ENCODE measurements at regions not wholly inside any gene's neighbourhood (a gene's known extent, or its start where the extent isn't known, plus 50 kb on each side); places are given as distances from the start of the nearest gene placed in this dataset.

DNA sequence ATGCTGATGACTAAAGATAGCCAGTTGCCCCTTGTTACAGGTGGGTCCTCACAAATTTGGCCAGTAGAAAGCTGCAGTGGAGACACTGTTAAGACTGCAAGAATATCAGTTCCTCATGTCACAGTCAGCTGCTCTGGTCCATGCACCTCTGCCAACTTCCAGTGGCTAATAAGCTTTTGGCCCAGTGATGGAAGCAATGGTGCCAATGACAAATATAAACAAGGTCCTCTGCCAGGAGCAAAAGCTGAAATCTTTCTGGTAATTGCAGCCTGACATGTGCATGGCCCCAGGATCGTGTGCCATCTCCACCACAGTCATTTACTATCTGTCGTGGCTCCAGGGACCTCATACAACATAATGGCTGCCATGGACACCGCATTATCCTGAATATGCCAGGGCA lies 85.4 kb upstream of the TMEM260 start:
- H3K9me2 ChIP-seq (replicated peaks; ENCODE audit: insufficient read depth, low read length): no peaks in the 10 kb centered on the region
- H3K9ac ChIP-seq (ENCODE audit: low read length): no peak overlapping the region
- H2AFZ ChIP-seq (ENCODE audit: low read depth, low read length, severe bottlenecking): no peak overlapping the region
- TF ChIP-seq, protein P1, sequence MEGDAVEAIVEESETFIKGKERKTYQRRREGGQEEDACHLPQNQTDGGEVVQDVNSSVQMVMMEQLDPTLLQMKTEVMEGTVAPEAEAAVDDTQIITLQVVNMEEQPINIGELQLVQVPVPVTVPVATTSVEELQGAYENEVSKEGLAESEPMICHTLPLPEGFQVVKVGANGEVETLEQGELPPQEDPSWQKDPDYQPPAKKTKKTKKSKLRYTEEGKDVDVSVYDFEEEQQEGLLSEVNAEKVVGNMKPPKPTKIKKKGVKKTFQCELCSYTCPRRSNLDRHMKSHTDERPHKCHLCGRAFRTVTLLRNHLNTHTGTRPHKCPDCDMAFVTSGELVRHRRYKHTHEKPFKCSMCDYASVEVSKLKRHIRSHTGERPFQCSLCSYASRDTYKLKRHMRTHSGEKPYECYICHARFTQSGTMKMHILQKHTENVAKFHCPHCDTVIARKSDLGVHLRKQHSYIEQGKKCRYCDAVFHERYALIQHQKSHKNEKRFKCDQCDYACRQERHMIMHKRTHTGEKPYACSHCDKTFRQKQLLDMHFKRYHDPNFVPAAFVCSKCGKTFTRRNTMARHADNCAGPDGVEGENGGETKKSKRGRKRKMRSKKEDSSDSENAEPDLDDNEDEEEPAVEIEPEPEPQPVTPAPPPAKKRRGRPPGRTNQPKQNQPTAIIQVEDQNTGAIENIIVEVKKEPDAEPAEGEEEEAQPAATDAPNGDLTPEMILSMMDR (IDR thresholded peaks at IDR 0.05; ENCODE audit: insufficient read depth, low read length, poor library complexity, severe bottlenecking): no peak
- no peak for TF ChIP-seq EZH2phosphoT487 (conservative IDR thresholded peaks at IDR 0.05; ENCODE audit: low read length)
- no peak overlapping the region for H3K27ac ChIP-seq (ENCODE audit: low read depth, low read length)
- H3K4me3 ChIP-seq (ENCODE audit: insufficient read depth, low read length, poor library complexity, severe bottlenecking): no peak overlapping the region
- H3K27me3 ChIP-seq (ENCODE audit: low read length): no peaks in the 10 kb centered on the region
- H4K20me1 ChIP-seq (ENCODE audit: low read depth, low read length): no peaks in the 10 kb centered on the region
- no peaks in the 10 kb centered on the region for H3K36me3 ChIP-seq (ENCODE audit: low read length)
- H3K79me2 ChIP-seq (ENCODE audit: insufficient read depth, low read length): no peaks in the 10 kb centered on the region
- no peaks in the 10 kb centered on the region for H3F3A ChIP-seq (ENCODE audit: insufficient read depth)
- no peaks in the 10 kb centered on the region for H3K9me3 ChIP-seq (ENCODE audit: insufficient read depth, low read length)
- no peak overlapping the region for H3K4me2 ChIP-seq (ENCODE audit: low read depth, low read length, poor library complexity, severe bottlenecking)

DNA sequence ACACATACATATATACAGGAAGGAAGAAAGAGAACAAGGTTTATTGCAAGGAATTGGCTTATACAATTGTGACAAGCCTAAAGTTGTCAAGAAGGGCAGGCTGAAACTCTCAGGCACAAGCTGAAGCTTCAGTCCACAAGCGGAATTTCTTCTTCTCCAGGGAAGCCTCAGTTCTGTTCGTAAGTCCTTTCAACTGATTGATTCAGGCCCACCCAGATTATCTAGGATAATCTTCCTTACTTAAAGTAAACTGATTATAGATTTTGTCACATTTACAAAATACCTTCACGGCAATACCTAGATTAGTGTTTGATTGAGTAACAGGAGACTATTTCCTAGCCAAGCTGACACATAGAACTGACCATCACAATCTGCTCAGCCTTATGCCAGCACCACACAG lies 81.5 kb upstream of the TMEM260 start:
- no peak overlapping the region for H3K4me3 ChIP-seq (ENCODE audit: insufficient read depth, low read length, poor library complexity, severe bottlenecking)
- no peak overlapping the region for H3K27ac ChIP-seq (ENCODE audit: low read depth, low read length)
- TF ChIP-seq, protein P1 (IDR thresholded peaks at IDR 0.05; ENCODE audit: insufficient read depth, low read length, poor library complexity, severe bottlenecking): no peak
- H3K9me2 ChIP-seq (replicated peaks; ENCODE audit: insufficient read depth, low read length): no peaks in the 10 kb centered on the region
- no peaks in the 10 kb centered on the region for H4K20me1 ChIP-seq (ENCODE audit: low read depth, low read length)
- H3K27me3 ChIP-seq (ENCODE audit: low read length): no peaks in the 10 kb centered on the region
- H3F3A ChIP-seq (ENCODE audit: insufficient read depth): no peaks in the 10 kb centered on the region
- H3K36me3 ChIP-seq (ENCODE audit: low read length): no peaks in the 10 kb centered on the region
- H3K9ac ChIP-seq (ENCODE audit: low read length): no peak overlapping the region
- H3K79me2 ChIP-seq (ENCODE audit: insufficient read depth, low read length): no peaks in the 10 kb centered on the region
- H3K4me2 ChIP-seq (ENCODE audit: low read depth, low read length, poor library complexity, severe bottlenecking): no peak overlapping the region
- H2AFZ ChIP-seq (ENCODE audit: low read depth, low read length, severe bottlenecking): no peak overlapping the region
- no peaks in the 10 kb centered on the region for H3K9me3 ChIP-seq (ENCODE audit: insufficient read depth, low read length)

DNA sequence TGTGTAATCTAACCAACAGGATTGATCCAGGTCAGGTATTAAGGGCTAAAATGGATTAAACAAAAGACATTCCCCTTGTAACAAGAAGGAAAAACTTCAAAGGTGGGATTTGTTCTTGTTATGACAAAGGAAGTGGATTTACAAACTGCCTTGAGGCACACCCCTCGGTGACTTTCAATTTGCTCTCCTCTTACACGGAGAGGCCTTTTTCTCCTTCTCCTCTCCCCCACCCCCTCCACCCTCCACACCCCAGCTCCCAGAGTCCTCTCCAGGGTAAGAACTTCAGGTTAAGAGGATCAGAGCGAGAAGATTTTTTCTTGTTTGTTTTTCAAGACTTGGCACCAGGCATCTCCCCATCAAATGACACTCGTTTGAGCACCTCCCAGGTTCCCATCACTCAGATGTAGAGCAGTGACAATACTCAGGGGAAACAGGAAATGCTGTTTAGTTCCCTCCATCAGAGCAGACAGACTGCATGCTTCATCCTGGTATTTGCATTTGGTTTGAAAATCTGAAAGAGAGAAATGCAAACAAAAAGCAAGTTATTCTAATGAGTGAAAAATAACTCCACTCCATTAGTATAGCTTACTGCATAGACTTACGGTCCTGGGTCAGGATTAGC lies 77.6 kb upstream of the TMEM260 start:
- TF ChIP-seq, protein P1 (IDR thresholded peaks at IDR 0.05; ENCODE audit: insufficient read depth, low read length, poor library complexity, severe bottlenecking): no peak
- no peak for TF ChIP-seq EZH2phosphoT487 (conservative IDR thresholded peaks at IDR 0.05; ENCODE audit: low read length)
- no peak overlapping the region for H3K4me3 ChIP-seq (ENCODE audit: insufficient read depth, low read length, poor library complexity, severe bottlenecking)
- no peaks in the 10 kb centered on the region for H3F3A ChIP-seq (ENCODE audit: insufficient read depth)
- no peak overlapping the region for H3K4me2 ChIP-seq (ENCODE audit: low read depth, low read length, poor library complexity, severe bottlenecking)
- H2AFZ ChIP-seq (ENCODE audit: low read depth, low read length, severe bottlenecking): no peak overlapping the region
- H3K36me3 ChIP-seq (ENCODE audit: low read length): no peaks in the 10 kb centered on the region
- H3K79me2 ChIP-seq (ENCODE audit: insufficient read depth, low read length): no peaks in the 10 kb centered on the region
- no peaks in the 10 kb centered on the region for H3K27me3 ChIP-seq (ENCODE audit: low read length)
- no peak overlapping the region for H3K9ac ChIP-seq (ENCODE audit: low read length)
- no peaks in the 10 kb centered on the region for H4K20me1 ChIP-seq (ENCODE audit: low read depth, low read length)
- H3K9me2 ChIP-seq (replicated peaks; ENCODE audit: insufficient read depth, low read length): no peaks in the 10 kb centered on the region
- no peaks in the 10 kb centered on the region for H3K9me3 ChIP-seq (ENCODE audit: insufficient read depth, low read length)
- H3K27ac ChIP-seq (ENCODE audit: low read depth, low read length): no peak overlapping the region
